HG02852 (cell line): ENCODE measurements at regions not wholly inside any gene's neighbourhood (a gene's known extent, or its start where the extent isn't known, plus 50 kb on each side); places are given as distances from the start of the nearest gene placed in this dataset.
"Not testable (repeated sequence)": the region's sequence is repeated elsewhere in the genome, so short reads cannot be mapped to it uniquely, and the experiment has no call there.

Experiments
- ATAC-seq: cut with Tn5 transposase; IDR thresholded peaks from one replicate; pipeline ENCODE4 v1.9.1; 2021; ENCODE audit warnings: mild to moderate bottlenecking, moderate library complexity; ENCODE audit not compliant: unreplicated experiment

DNA sequence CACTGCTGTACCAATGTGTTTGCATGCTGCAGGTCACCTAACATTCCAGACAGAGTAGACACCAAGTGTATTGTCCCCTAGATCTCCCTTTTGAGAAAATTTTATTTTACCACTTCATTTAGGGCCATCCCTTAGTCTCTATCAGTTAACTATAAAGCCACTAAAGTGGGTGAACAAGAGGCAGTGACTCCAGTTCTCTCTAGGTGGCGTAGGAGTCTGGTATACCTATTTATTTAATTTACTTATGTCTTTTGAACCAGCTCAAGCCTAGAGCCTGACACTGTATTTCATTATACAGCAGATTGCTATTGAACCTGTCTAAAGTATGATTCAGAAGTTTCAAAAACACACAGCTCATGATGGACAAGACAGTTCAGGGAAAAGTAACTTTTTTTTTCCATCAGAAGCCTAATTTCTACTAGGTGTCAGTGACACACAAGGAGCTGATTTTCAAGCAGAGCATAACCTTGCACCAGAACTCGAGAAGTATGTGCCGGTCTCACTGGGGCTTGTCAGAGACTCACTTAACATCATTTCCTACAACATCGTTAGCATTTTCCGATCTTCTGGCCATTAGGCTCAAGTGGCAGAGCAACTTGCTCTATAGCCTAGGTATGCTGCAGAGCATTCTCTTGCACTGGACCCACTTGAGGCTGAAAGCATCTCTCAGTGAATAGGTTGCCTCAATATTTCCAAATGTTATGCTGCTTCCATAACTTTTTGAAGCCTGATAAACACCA is 175.4 kb downstream of the CDC14C start:
- no peak for ATAC-seq

DNA sequence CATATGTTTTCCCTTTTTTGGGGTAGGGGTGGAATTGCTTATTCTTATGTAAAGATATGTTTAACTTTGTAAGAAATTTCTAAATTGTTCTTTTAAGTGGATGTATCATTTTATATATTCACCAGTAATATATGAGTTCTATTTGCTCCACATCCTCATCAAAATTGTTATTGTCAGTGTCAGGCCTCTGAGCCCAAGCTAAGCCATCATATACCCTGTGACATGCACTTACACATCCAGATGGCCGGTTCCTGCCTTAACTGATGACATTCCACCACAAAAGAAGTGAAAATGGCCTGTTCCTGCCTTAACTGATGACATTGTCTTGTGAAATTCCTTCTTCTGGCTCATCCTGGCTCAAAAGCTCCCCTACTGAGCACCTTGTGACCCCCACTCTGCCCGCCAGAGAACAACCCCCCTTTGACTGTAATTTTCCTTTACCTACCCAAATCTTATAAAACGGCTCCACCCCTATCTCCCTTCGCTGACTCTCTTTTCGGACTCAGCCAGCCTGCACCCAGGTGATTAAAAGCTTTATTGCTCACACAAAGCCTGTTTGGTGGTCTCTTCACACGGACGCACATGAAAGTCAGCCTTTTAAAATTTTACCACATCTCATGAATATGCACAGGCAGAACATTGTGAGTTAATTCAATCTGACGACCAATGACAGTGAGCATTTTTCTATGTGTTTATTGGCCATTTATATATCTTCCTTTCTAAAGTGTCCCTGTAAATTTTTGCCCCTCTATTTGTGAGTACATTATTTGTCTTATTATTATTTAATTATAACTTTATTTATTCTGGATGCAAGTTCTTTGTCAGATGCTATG is 176.8 kb downstream of the CDC14C start:
- ATAC-seq: not testable (repeated sequence)

DNA sequence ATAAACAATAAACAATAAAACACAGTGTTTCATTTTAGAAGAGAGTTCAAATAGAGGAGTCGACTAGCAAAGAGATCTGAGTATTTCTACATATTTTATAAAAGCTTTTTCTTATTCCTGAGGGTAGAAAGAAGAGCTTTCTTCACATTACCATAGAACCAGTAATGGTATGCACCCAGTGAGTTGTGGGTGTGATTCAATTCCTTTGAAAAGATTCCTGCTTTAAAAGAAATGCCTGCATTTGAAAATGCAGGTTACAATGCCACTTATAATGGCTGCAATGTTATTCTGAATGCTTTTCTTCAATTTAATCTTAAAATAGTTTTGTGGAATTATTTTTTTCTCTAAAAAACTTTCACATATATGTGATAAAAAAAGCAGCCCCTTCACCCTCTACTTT is 178.1 kb downstream of the CDC14C start:
- ATAC-seq: no peak

DNA sequence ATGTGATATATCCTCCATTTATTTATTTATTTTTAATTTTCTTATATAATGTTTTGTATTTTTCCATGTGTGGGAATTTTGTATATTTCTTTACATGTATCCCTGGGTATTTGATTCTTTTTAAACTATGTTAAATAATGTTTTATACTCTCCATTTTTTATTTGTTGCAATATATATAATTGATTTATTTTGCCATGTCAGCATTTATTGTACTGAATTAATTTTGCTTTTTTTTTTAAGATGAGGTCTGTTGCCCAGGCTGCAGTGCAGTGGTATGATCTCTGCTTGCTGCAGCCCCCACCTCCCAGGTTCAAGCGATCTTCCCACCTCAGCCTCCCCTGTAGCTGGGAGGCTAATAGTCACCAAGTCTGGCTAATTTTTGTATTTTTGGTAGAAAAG is 187.4 kb downstream of the CDC14C start:
- no peak for ATAC-seq

DNA sequence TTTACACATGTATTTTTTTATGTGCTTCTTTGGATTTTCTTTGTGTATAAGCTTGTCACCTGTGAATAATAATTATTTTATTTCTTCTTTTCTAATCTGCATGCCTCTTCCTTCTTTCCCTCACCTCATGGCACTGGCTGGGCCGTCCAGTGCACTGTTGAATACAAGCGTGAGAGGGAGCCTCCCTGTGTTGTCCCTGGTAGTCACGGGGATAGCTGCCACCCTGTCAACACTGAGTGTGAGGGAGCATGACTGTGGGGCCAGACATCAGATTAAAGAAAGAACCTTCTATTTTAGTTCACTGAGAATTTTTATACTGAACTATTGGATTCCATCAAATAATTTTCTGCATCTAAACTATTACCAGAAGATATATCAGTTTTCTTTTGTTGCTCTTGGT is 187.9 kb downstream of the CDC14C start:
- no peak for ATAC-seq

DNA sequence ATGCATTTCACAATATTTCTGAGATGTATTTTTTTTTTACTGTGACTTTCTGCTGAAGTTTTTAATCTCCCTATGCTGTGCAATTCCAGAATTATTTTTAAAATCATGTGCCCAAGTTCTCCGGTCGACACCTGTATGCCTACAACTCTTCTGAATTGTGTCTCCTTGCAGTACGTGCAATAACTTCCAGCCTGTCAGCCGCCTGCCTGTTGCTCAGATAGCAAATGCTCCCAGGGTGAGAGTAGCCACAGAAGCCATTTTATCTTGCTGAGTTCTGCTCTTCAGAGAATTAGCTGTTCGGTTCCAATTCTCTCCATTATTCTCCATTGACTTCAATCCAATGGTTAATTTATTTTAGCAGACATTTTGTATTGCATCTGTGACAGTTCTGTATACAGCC is 188.3 kb downstream of the CDC14C start:
- ATAC-seq: no peak

DNA sequence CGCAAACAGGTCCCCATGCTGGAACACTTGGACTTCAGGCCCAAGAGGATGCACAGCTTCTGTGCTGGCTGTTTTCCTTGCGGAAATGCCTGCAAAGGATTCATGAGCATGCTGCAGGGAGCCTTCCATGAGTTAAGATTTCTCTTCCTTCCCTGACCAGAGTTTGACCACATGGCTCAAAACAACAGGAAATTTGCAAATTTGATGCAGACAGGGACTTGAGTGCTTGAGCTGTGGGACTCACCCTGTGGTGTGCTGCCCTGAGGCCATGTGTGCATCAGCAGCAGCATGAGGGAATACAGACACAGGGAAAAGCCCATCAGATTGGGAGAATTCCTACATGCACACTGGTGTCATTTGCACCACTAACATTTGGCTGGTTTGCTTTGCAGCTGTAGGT is 195.4 kb downstream of the CDC14C start:
- ATAC-seq: no peak

DNA sequence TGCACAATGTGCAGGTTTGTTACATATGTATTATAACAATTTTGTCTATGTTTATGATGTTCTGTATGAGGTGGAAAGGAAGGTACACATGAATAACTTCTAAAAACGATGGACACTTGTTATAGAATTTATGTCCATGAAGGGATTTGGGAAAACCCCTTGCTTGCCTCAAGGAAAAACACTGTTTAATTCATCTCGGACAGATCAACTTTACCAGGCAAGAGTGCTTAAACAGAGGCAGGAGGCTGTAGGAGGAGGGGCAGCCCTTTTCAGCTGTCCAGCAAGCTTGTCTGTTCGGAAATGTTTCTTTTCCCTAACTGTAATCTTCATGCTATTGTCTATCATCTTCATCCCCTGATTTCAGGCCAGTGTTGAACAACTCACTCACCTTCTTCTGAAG is 200.9 kb downstream of the CDC14C start:
- no peak for ATAC-seq

DNA sequence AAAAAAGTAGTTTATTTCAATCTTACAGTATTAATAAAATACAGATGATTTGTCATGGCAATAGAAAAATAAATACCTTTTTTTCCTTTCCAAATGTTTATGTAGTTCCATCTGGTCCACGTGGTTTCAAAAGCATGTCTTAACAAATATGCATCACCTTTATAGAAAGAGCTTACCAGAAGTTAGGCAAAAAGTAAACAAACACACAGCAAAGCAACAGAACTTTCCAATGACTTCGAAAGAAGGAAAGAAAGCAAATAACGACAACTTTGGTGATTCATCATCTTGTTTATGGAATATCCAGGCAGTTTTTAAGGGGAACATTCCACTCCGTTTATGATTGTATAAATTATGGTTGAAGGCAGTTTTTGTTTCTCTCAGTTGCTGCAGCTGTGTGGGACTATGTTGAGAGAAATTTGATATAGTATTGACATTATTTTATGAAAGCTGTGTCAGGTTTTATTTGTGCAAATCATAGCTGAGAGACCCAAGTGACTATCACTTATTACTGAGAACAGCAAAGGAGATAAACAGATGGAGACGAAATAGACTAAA is 203.1 kb downstream of the CDC14C start:
- ATAC-seq: no peak

DNA sequence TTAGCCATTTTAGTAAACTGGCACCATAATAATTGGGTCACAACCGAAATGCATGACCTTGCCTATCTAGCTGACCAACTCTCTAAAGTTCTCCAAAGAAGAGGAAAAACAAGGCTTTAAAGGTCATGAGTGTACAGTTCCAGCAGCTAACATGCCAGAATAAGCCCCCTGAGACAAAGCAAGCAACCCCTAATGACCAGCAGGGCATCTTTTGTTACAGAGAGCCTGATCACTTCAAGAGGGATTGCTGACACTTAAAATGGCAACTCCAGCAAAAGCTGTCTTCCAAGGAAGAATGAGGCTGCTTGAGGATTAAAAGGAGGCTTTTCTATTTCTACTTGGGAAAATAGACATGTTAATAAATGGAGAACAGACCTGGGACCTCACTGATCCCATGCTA is 213.6 kb downstream of the CDC14C start:
- no peak for ATAC-seq

DNA sequence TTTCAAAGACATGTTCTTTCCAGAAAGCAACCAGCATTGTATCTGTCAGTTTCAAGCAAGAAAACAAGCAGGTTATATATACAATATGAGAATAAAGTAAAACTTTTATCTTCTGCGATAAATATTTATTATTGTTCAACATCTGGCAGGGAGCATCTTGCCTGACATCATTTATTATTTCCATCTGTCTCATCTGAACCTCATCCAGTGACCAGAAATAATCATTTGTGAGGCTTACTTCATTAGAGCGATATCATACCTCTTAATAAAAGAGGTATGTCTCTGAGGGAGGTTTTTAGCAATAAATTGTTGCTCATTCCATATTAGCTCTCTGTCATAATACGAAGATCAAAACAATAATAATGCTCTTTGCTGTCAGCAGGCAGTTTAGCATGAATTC is 226.1 kb downstream of the CDC14C start:
- no peak for ATAC-seq

DNA sequence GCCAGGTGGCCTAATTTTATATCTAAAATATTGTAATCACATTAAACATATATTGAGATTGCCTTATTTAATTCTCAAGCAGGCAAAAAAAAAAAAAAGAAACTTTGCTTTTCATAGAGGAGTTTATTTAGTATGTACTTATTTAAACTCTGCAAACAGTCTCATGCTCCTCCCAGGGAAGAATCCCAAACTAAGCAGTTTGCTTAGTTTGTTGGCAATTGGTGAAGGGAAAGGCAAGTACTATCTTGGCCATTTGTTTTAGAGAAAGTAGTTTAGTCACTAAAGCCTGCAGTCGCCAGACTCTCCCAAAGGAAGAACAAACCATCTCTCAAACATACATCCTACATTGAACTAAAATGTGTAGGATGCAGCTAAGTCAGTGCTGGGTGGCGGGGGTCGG is 226.8 kb downstream of the CDC14C start:
- no peak for ATAC-seq

DNA sequence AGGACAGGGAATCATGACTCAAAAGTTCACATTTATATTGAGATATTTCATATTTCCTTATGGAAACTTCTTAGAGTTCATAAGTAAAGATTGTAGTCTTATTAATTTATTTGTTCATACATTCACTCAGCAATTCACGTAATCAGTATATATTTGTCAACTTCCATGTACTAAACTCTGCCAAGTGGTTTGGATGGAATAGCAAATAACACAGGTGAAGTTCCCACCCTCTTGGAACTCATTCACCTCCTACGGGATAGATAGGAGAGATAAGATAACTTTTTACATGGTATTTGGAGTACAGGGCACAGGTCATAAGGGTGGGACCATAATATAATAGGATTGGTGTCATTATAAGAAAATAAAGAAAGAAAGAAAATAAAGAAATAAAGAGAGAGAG is 234.0 kb downstream of the CDC14C start:
- no peak for ATAC-seq

DNA sequence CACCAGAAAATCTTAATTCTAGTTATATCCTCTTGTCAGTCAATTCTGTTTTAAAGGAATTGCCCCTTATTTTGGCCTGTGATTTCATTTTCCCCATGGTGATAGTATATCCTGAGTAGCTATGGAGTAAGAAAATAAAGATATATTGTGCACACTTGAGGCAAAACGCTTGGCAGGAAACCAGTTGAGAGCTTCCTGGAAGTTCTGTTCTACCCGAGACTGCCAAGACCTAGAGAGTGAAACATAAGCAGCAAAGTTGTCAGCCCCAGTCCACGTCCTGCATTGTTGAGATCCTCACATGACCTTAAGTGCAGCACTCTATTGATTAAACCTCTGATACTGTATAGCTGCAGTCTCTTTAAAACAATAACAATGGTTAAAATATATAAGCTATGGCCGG is 235.2 kb downstream of the CDC14C start:
- ATAC-seq: no peak

DNA sequence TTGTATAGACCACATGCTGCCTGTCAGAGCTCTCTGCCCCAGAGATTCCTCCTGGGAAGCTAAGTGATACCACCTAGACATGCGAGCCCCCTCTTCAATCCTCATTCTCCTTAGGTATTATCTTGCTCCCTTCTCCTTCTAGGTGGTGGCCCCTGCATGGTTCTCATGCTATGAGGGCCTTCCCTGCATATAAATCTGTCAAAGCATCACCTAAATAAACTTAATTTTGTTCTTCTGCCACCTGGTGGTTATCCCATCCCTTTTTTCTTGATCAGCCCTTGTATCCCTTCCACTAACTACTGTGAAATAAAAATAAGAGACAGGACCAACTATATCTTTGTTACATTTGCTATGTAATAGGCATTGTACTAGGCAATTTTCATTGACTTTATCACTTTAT is 242.1 kb downstream of the CDC14C start:
- no peak for ATAC-seq

DNA sequence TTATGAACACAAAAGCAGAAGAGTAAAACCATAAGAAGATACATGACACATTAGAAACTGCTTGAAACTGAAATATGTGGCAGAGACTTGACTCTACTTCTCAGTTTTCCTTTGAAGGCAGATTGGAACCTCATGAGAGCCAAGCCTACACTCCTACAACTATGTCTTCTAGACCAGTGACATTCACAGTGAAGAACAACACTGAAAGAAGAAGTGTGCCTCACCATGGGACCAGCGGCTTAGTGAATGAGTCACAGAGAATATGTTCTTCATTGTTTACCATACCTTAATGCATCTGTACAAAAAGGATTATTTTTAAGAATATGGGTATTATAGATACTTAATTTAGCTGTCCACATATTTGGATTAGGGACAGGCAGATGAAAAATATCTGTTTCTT is 248.3 kb downstream of the CDC14C start:
- ATAC-seq: no peak

DNA sequence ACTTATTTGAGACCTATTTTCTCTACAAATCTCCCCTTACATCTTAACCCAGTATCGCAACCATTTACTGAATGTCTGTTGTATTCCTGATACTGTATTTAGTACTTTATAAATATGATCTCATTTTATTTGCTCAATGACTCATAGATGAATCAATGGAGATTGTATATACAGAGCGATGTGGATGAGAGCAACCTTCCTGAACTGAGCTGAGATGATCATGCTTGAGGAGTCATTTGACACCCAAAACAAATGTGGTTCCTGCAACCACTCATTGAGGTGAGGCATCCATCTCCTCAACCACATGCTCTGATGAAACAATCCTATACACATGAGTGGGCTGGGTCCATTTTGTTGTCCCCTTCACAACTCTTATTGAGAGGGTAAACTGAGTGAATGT is 250.0 kb downstream of the CDC14C start:
- no peak for ATAC-seq

DNA sequence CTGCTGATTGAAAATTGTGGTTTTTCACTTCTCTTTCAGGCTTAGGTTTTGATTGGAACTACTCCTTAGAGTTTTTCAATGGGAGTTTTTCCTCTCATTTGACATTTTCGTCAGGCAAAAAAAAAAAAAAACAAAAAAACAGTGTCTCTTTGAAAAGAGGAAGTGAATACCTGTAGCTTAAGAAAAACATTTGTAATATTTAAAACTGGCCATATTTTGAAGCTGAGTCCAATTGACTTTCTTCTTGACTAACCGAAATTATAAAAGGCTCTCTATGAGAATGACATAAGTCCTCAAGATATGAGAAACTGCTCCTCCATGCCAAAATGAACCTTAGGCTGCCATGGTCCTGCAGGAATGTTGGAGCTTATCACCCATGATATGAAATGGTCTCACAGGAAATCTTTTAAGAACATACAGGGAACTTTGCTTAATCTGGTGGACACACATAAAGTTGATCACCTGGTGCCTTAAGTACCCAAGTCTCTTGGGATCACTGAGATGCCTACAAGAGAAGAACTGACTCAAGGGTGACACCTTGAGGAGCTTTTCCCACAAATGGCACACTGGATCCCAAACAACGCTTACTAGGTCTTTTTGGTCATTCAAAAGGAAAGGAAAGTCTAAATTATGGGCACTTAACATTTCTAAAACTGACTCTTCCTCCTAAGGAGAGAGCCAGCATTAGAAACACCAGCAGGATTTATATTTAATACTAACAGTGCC is 263.4 kb downstream of the CDC14C start:
- ATAC-seq: no peak

DNA sequence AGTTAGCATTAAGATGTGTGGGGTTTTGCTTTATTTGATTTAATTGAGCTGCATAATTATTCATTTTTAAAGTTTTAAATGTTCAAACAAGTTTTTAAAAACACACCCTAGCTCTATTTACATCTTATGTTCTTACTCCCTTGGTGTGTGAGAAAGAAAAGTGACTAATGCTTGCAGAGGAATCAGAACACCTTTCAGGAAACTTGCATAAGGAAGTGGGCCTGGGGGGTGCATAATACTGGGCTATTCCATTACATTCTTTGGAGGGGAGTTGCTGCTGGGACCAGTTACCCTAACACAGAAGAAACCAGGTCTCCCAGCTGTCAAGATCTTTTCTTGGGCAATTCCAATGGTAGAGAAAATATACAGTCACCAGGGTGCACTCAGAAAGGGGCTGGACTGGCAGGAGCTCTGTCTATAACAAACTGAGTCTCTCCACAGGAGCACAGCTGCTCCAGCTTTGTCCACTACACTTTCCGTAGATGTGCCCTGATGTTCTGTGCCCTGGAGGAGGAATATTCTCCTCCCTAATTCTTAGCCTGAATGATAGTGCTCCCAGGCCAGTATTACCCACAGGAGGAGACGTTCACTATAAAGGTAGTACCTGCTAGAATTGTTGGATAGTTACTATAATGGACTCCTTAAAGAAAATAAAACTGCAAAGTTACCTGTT is 304.2 kb downstream of the CDC14C start:
- ATAC-seq: no peak

DNA sequence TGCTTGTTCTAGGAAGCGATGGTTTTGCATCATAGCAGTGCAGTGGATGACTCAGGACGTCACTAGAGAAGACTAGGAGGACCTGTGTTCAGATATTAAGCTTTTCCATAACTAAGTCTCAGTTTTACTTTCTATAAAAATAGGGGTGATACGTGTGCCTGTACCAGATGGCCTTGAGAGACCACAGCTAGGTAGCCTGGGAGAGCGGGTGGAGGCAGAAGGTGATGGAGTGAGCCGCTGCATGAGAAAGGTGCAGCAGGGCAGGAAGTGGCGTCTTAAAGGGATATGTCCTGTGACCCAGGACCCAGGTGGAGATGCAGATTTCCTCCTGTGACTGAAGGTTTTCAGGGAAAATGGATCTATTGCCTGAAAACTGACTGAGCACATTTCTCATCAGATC is 304.9 kb downstream of the CDC14C start:
- no peak for ATAC-seq

DNA sequence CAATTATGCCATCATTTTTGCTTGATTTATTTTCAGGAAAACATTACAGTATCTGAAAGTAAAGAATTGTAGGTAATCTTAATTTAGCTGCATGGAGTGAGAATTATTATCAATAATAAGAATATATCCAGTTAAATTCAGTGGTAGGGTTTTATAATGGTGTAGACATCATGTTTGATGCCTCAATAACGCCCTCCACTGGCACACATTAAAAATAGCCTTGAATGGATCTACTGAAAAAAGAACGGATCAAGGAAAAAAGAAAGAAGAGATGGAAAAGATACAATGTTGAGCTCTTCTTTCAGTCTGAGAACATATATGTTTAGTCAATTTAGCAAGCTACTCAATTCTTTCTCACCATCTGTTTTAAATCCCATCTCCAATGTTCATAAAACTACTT is 319.2 kb downstream of the CDC14C start:
- no peak for ATAC-seq
